Sigmoid colon (tissue), 4 donors: ENCODE measurements at regions not wholly inside any gene's neighbourhood (a gene's known extent, or its start where the extent isn't known, plus 50 kb on each side); places are given as distances from the start of the nearest gene placed in this dataset.

ENCODE experiments used
- CTCF ChIP-seq, 4 experiments: fragments of 450-650 bp in 3 of 4; fragments of 200-600 bp in 1 of 4; IDR thresholded peaks; one replicate each; pipeline ENCODE4 v1.5.1; 2016 to 2019; ENCODE audit warnings: antibody characterized with exemption in 4 of 4, mild to moderate bottlenecking in 3 of 4, moderate library complexity in 2 of 4
- EP300 ChIP-seq, 4 donors: sonication (generic); formaldehyde crosslinking; IDR thresholded peaks; one replicate each; pipeline ENCODE4 v1.6.1; 2017; ENCODE audit warnings: antibody characterized with exemption in 4 of 4
- POLR2A ChIP-seq, 2 donors: fragments of 450-650 bp; IDR thresholded peaks; one replicate each; pipeline ENCODE4 v1.6.1; 2016; ENCODE audit warnings: antibody characterized with exemption in 2 of 2, mild to moderate bottlenecking in 2 of 2, moderate library complexity in 2 of 2
- POLR2AphosphoS5 ChIP-seq, 4 donors: sonication (generic); formaldehyde crosslinking; IDR thresholded peaks; one replicate each; pipeline ENCODE4 v1.6.1; 2017; ENCODE audit warnings: antibody characterized with exemption in 4 of 4

GRCh38 chr12:77406219-77406905, 341.0 kb upstream of the E2F7 start:
- TF ChIP-seq POLR2A (IDR thresholded peaks at IDR 0.05), result no peak
- no peak for TF ChIP-seq CTCF (IDR thresholded peaks at IDR 0.05)
- no peak for TF ChIP-seq EP300 (IDR thresholded peaks at IDR 0.05)
- TF ChIP-seq POLR2AphosphoS5 (IDR thresholded peaks at IDR 0.05), result no peak
